DND-41 (cell line): ENCODE measurements at regions not wholly inside any gene's neighbourhood (a gene's known extent, or its start where the extent isn't known, plus 50 kb on each side); places are given as distances from the start of the nearest gene placed in this dataset.

Experiments
- ATAC-seq: fragments of 200-7000 bp; cut with Tn5 transposase; 3 replicates; pipeline ENCODE4 v1.9.1; 2021; ENCODE audit warnings: low read depth; ENCODE audit not compliant: insufficient read depth
- DNase-seq: peaks from one replicate; pipeline ENCODE4 v3.0.0-alpha.2; 2020
- H2AFZ ChIP-seq: 2 replicates; pipeline ENCODE4 v1.6.0; 2012; ENCODE audit warnings: low read depth, low read length
- H3K27ac ChIP-seq: 2 replicates; pipeline ENCODE4 v1.5.1; 2012; ENCODE audit warnings: low read length, inconsistent platforms
- H3K27me3 ChIP-seq: fragments of 200-600 bp; sonication (generic); 2 replicates; pipeline ENCODE4 v1.6.0; 2012; ENCODE audit warnings: low read length, mild to moderate bottlenecking, inconsistent platforms; ENCODE audit not compliant: insufficient read depth, poor library complexity
- H3K36me3 ChIP-seq: 2 replicates; pipeline ENCODE4 v1.5.1; 2012; ENCODE audit warnings: low read length, inconsistent platforms; ENCODE audit not compliant: insufficient read depth
- H3K4me1 ChIP-seq: 2 replicates; pipeline ENCODE4 v1.5.1; 2012; ENCODE audit warnings: mild to moderate bottlenecking, low read length; ENCODE audit not compliant: insufficient read depth
- H3K4me2 ChIP-seq: 2 replicates; pipeline ENCODE4 v1.6.0; 2012; ENCODE audit warnings: mild to moderate bottlenecking, moderate library complexity, low read length, inconsistent platforms; ENCODE audit not compliant: insufficient read depth
- H3K4me3 ChIP-seq, 2 experiments: fragments of 200-600 bp in 1 of 2; shearing (Covaris generic) in 1 of 2; 2 replicates each; pipeline ENCODE4 v1.5.1; 2012 to 2016; ENCODE audit warnings: inconsistent platforms in 2 of 2, low read length in 2 of 2, mild to moderate bottlenecking in 2 of 2, low read depth in 1 of 2, moderate library complexity in 1 of 2
- H3K79me2 ChIP-seq: 2 replicates; pipeline ENCODE4 v1.6.0; 2012; ENCODE audit warnings: low read length, inconsistent platforms; ENCODE audit not compliant: insufficient read depth
- H3K9ac ChIP-seq: 2 replicates; pipeline ENCODE4 v1.6.0; 2012; ENCODE audit warnings: low read depth, mild to moderate bottlenecking, inconsistent platforms, low read length, moderate library complexity
- H3K9me3 ChIP-seq: 2 replicates; pipeline ENCODE4 v1.5.1; 2012; ENCODE audit warnings: low read length, moderate library complexity, mild to moderate bottlenecking, inconsistent platforms; ENCODE audit not compliant: insufficient read depth, severe bottlenecking
- H4K20me1 ChIP-seq: 2 replicates; pipeline ENCODE4 v1.6.0; 2012; ENCODE audit warnings: low read length; ENCODE audit not compliant: insufficient read depth
- CTCF ChIP-seq: IDR thresholded peaks from 2 replicates; pipeline ENCODE4 v1.5.1; 2012; ENCODE audit warnings: borderline replicate concordance, low read length, moderate library complexity, mild to moderate bottlenecking; ENCODE audit not compliant: poor library complexity, severe bottlenecking; ENCODE audit errors: extremely low read depth
- EZH2 ChIP-seq: IDR thresholded peaks from 3 replicates; pipeline ENCODE4 v1.6.1; 2012; ENCODE audit warnings: borderline replicate concordance, low read depth, mild to moderate bottlenecking, moderate library complexity, low read length, inconsistent platforms; ENCODE audit not compliant: severe bottlenecking

- Histone ChIP-seq H3K79me2 (no peaks in the 10 kb centered on the region), H3K27me3 (peaks cover 3% of the 10 kb centered on the region), H3K36me3 (no peaks in the 10 kb centered on the region), H3K27ac (no peak overlapping the region), H3K4me2 (no peak overlapping the region), H3K4me3 (no peak overlapping the region), H3K4me1 (no peaks in the 10 kb centered on the region), H3K9me3 (no peaks in the 10 kb centered on the region), H3K9ac (no peak overlapping the region), H2AFZ (no peak overlapping the region), H4K20me1 (no peaks in the 10 kb centered on the region)
- DNase-seq: no peak
- no peak for TF ChIP-seq EZH2
- no peak for TF ChIP-seq CTCF
- no peak for ATAC-seq
These were observed 315.4 kb upstream of the CDYL start for GRCh38 chr6:4460586-4461475.

GRCh38 chr6:4459996-4460395 is 316.2 kb upstream of the CDYL start:
- H3K27ac ChIP-seq: no peak overlapping the region
- H3K9ac ChIP-seq: no peak overlapping the region
- H3K4me1 ChIP-seq: no peaks in the 10 kb centered on the region
- TF ChIP-seq EZH2: no peak
- no peak for TF ChIP-seq CTCF
- peaks cover 3% of the 10 kb centered on the region for H3K27me3 ChIP-seq
- no peak overlapping the region for H3K4me2 ChIP-seq
- no peaks in the 10 kb centered on the region for H3K36me3 ChIP-seq
- ATAC-seq: no peak
- H3K9me3 ChIP-seq: no peaks in the 10 kb centered on the region
- no peak for DNase-seq
- no peaks in the 10 kb centered on the region for H3K79me2 ChIP-seq
- H3K4me3 ChIP-seq: no peak overlapping the region
- H4K20me1 ChIP-seq: no peaks in the 10 kb centered on the region
- H2AFZ ChIP-seq: no peak overlapping the region

- no peak overlapping the region for H3K4me2 ChIP-seq
- no peaks in the 10 kb centered on the region for H3K36me3 ChIP-seq
- H3K79me2 ChIP-seq: no peaks in the 10 kb centered on the region
- no peaks in the 10 kb centered on the region for H3K4me1 ChIP-seq
- no peak for TF ChIP-seq EZH2
- no peak for TF ChIP-seq CTCF
- no peaks in the 10 kb centered on the region for H3K9me3 ChIP-seq
- no peak overlapping the region for H3K27ac ChIP-seq
- H3K27me3 ChIP-seq: peaks cover 3% of the 10 kb centered on the region
- no peak overlapping the region for H3K9ac ChIP-seq
- H2AFZ ChIP-seq: no peak overlapping the region
- no peak for DNase-seq
- H3K4me3 ChIP-seq: no peak overlapping the region
- no peaks in the 10 kb centered on the region for H4K20me1 ChIP-seq
- ATAC-seq: no peak
These were observed 317.2 kb upstream of the CDYL start for GRCh38 chr6:4459032-4459431.

- Histone ChIP-seq H4K20me1 (no peaks in the 10 kb centered on the region), H3K4me1 (no peaks in the 10 kb centered on the region), H3K27ac (no peak overlapping the region), H3K4me2 (no peak overlapping the region), H2AFZ (no peak overlapping the region), H3K79me2 (no peaks in the 10 kb centered on the region), H3K9ac (no peak overlapping the region), H3K27me3 (no peaks in the 10 kb centered on the region), H3K4me3 (no peak overlapping the region), H3K36me3 (no peaks in the 10 kb centered on the region), H3K9me3 (peaks cover 5% of the 10 kb centered on the region)
- no peak for TF ChIP-seq CTCF
- TF ChIP-seq EZH2: no peak
- DNase-seq (no peak), ATAC-seq (no peak)
These were observed 316.3 kb upstream of the ECI2 start for GRCh38 chr6:4451718-4452117.
